ENCODE measurements at regions not wholly inside any gene's neighbourhood (a gene's known extent, or its start where the extent isn't known, plus 50 kb on each side); places are given as distances from the start of the nearest gene placed in this dataset.
A peak's percentile ranks its signal among the peaks of the same experiment; 100 is the strongest.
"Not testable (repeated sequence)": the region's sequence is repeated elsewhere in the genome, so short reads cannot be mapped to it uniquely, and the experiment has no call there.

DNA sequence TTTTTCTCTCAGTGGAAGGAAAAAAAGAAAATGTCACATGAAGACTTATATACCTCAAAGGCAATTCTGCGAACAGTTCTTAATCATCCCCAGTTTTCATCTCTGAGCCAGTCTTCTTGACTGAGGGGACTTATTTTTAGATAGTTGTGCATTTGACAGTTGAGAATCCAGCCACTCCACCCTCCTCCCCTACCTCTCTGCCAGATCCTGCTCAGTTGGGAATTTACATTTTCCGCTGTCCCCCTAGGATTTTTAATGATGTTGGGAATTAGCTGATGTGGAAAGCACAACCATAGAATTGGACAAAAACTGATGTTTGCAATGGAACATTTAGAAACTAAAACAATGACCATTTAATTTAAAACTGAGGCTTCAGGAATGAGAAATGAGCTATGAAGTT, 194.3 kb upstream of the PIK3R1 start:
- Histone ChIP-seq H2BK5ac (ENCODE audit: insufficient read length, low read length) (no peak overlapping the region), H3K56ac (ENCODE audit: insufficient read length, low read depth, low read length) (no peak overlapping the region), H3K18ac (ENCODE audit: insufficient read length, low read depth, low read length) (no peak overlapping the region), H2BK120ac (ENCODE audit: low read depth, low read length, poor library complexity, severe bottlenecking) (no peak overlapping the region), H2BK12ac (ENCODE audit: insufficient read length, low read depth, low read length) (no peak overlapping the region), H2BK15ac (ENCODE audit: low read depth, low read length) (no peak overlapping the region), H3K9ac (ENCODE audit: extremely low read depth, insufficient read length, low read length) (no peak overlapping the region), H4K5ac (ENCODE audit: insufficient read length, low read depth, low read length) (no peak overlapping the region), H2AFZ (ENCODE audit: low read length) (no peak overlapping the region), H3K23me2 (ENCODE audit: insufficient read length, low read depth, low read length, poor library complexity, severe bottlenecking) (no peaks in the 10 kb centered on the region), H2BK20ac (ENCODE audit: low read depth, low read length, poor library complexity, severe bottlenecking) (no peak overlapping the region), H4K91ac (ENCODE audit: insufficient read length, low read depth, low read length) (no peak overlapping the region), H4K20me1 (ENCODE audit: control insufficient read depth, insufficient read depth, insufficient read length) (no peaks in the 10 kb centered on the region), H3T11ph (ENCODE audit: low read length) (no peak overlapping the region), H4K8ac (replicated peaks; ENCODE audit: insufficient read length, low read depth, low read length) (no peak overlapping the region), H3K4me2 (ENCODE audit: insufficient read depth, insufficient read length, low read length) (no peak overlapping the region), H3K4ac (ENCODE audit: low read depth, low read length) (no peak overlapping the region), H3K9me3 (ENCODE audit: control insufficient read depth, low read depth, low read length) (no peaks in the 10 kb centered on the region), H3K4me1 (ENCODE audit: insufficient read depth, low read length) (peaks cover 4% of the 10 kb centered on the region), H3K27me3 (ENCODE audit: insufficient read depth, low read length) (no peaks in the 10 kb centered on the region), H3K79me1 (ENCODE audit: insufficient read depth, low read depth, low read length, poor library complexity, severe bottlenecking) (no peaks in the 10 kb centered on the region), H3K23ac (ENCODE audit: insufficient read length, low read depth, low read length) (no peak overlapping the region), H3K79me2 (ENCODE audit: insufficient read depth, low read length) (no peaks in the 10 kb centered on the region), H2AK5ac (ENCODE audit: insufficient read length, low read length) (no peak overlapping the region), H3K14ac (ENCODE audit: insufficient read depth, low read length) (no peak overlapping the region), H3K27ac (ENCODE audit: insufficient read length, low read depth, low read length) (no peak overlapping the region)
- peak overlapping the region in 1 of 3 experiments; percentile 19; a peak in 1 of 7 replicates for H3K27ac Mint-ChIP-seq
- no peak overlapping the region for H3K4me3 Mint-ChIP-seq
- no peaks in the 10 kb centered on the region for H3K27me3 Mint-ChIP-seq (ENCODE audit: low read depth)
- no CpG with 5 or more reads among the region's 2 CpGs for WGBS (ENCODE audit: extremely low coverage, insufficient read length, low lambda C conversion rate)
- peaks cover 4 to 5% of the 10 kb centered on the region in 2 experiments; a peak in 3 of 5 replicates for H3K9me3 Mint-ChIP-seq
- peaks cover 0 to 12% (median 5%) of the 10 kb centered on the region in 3 experiments; a peak in 6 of 7 replicates for H3K36me3 Mint-ChIP-seq (ENCODE audit: insufficient read depth in 1 of 3, low read depth in 3 of 3)
- no peak for DNase-seq
- peaks cover 26 to 27% of the 10 kb centered on the region in 2 experiments for H3K4me1 Mint-ChIP-seq
- TF ChIP-seq, protein P1, sequence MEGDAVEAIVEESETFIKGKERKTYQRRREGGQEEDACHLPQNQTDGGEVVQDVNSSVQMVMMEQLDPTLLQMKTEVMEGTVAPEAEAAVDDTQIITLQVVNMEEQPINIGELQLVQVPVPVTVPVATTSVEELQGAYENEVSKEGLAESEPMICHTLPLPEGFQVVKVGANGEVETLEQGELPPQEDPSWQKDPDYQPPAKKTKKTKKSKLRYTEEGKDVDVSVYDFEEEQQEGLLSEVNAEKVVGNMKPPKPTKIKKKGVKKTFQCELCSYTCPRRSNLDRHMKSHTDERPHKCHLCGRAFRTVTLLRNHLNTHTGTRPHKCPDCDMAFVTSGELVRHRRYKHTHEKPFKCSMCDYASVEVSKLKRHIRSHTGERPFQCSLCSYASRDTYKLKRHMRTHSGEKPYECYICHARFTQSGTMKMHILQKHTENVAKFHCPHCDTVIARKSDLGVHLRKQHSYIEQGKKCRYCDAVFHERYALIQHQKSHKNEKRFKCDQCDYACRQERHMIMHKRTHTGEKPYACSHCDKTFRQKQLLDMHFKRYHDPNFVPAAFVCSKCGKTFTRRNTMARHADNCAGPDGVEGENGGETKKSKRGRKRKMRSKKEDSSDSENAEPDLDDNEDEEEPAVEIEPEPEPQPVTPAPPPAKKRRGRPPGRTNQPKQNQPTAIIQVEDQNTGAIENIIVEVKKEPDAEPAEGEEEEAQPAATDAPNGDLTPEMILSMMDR (conservative IDR thresholded peaks at IDR 0.05) = no peak

- H2BK12ac ChIP-seq (ENCODE audit: insufficient read length, low read depth, low read length); H3K4me3 Mint-ChIP-seq; H3K4me2 ChIP-seq (ENCODE audit: insufficient read depth, insufficient read length, low read length); H4K20me1 ChIP-seq (ENCODE audit: control insufficient read depth, insufficient read depth, insufficient read length); H3K27ac Mint-ChIP-seq; H3T11ph ChIP-seq (ENCODE audit: low read length); H3K9ac ChIP-seq (ENCODE audit: extremely low read depth, insufficient read length, low read length); H3K79me1 ChIP-seq (ENCODE audit: insufficient read depth, low read depth, low read length, poor library complexity, severe bottlenecking); H3K27ac ChIP-seq (ENCODE audit: insufficient read length, low read depth, low read length); H3K14ac ChIP-seq (ENCODE audit: insufficient read depth, low read length); H3K9me3 ChIP-seq (ENCODE audit: control insufficient read depth, low read depth, low read length); H4K91ac ChIP-seq (ENCODE audit: insufficient read length, low read depth, low read length); H3K18ac ChIP-seq (ENCODE audit: insufficient read length, low read depth, low read length); H4K5ac ChIP-seq (ENCODE audit: insufficient read length, low read depth, low read length); H3K79me2 ChIP-seq (ENCODE audit: insufficient read depth, low read length); H3K27me3 ChIP-seq (ENCODE audit: insufficient read depth, low read length); H3K27me3 Mint-ChIP-seq (ENCODE audit: low read depth); H3K4ac ChIP-seq (ENCODE audit: low read depth, low read length); H3K56ac ChIP-seq (ENCODE audit: insufficient read length, low read depth, low read length); H3K36me3 Mint-ChIP-seq (ENCODE audit: insufficient read depth in 1 of 3, low read depth in 3 of 3); H3K23me2 ChIP-seq (ENCODE audit: insufficient read length, low read depth, low read length, poor library complexity, severe bottlenecking); H2BK5ac ChIP-seq (ENCODE audit: insufficient read length, low read length); H2BK15ac ChIP-seq (ENCODE audit: low read depth, low read length); DNase-seq; H3K23ac ChIP-seq (ENCODE audit: insufficient read length, low read depth, low read length); H3K9me3 Mint-ChIP-seq; H2BK20ac ChIP-seq (ENCODE audit: low read depth, low read length, poor library complexity, severe bottlenecking); H2AK5ac ChIP-seq (ENCODE audit: insufficient read length, low read length); H4K8ac ChIP-seq (replicated peaks; ENCODE audit: insufficient read length, low read depth, low read length); H2AFZ ChIP-seq (ENCODE audit: low read length); H3K4me1 ChIP-seq (ENCODE audit: insufficient read depth, low read length); H2BK120ac ChIP-seq (ENCODE audit: low read depth, low read length, poor library complexity, severe bottlenecking): not testable (repeated sequence)
- no CpG with 5 or more reads among the region's 41 CpGs for WGBS (ENCODE audit: extremely low coverage, insufficient read length, low lambda C conversion rate)
- H3K4me1 Mint-ChIP-seq = peaks cover 22 to 24% of the 10 kb centered on the region in 2 experiments
Measured at GRCh38 chr5:68020461-68020969, 195.0 kb upstream of the PIK3R1 start.
